Endothelial cell of umbilical vein (primary cell): ENCODE measurements at regions not wholly inside any gene's neighbourhood (a gene's known extent, or its start where the extent isn't known, plus 50 kb on each side); places are given as distances from the start of the nearest gene placed in this dataset.

Experiments
- BruUV-seq: library from RNA; stranded (reverse); fragments of 400-500 nt; replicated peaks from 2 replicates; lab custom pipeline; 2021; lab: Mats Ljungman, UMichigan
- CTCF ChIA-PET: fragments of 300-600, 350-600 bp; sonication (Branson Sonifier 250); formaldehyde crosslinking; loops from one replicate; lab custom pipeline; 2021; ENCODE audit warnings: antibody characterized with exemption, inconsistent platforms; lab: Charles Lee
- POLR2A ChIA-PET: fragments of 300-600, 350-600 bp; sonication (Branson Sonifier 250); formaldehyde crosslinking; loops from one replicate; lab custom pipeline; 2021; ENCODE audit warnings: antibody characterized with exemption, inconsistent platforms; lab: Charles Lee
- DNase-seq: peaks from one replicate; pipeline ENCODE4 v3.0.0-alpha.2; 2011; ENCODE audit warnings: low read depth, low spot score
- FAIRE-seq: peaks from 2 replicates; lab custom pipeline; 2011; peaks lifted over from hg19 to GRCh38; lab: Jason Lieb, UNC
- H2AFZ ChIP-seq: 2 replicates; pipeline ENCODE4 v1.6.0; 2012; ENCODE audit warnings: low read depth, low read length, control low read depth, inconsistent platforms
- H3K27ac ChIP-seq: 2 replicates; pipeline ENCODE4 v1.5.1; 2011; ENCODE audit warnings: low read depth, mild to moderate bottlenecking, control low read depth, low read length, moderate library complexity; ENCODE audit not compliant: insufficient read depth
- H3K27me3 ChIP-seq, 2 experiments: 2 replicates each; pipeline versions ENCODE4 v1.6.0 to v1.6.1; 2011; ENCODE audit warnings: low read length in 2 of 2, mixed read lengths in 1 of 2; ENCODE audit not compliant: control insufficient read depth in 2 of 2, insufficient read depth in 2 of 2
- H3K36me3 ChIP-seq, 2 experiments: 2 replicates in 1 of 2; 3 replicates in 1 of 2; pipeline ENCODE4 v1.5.1; 2011; ENCODE audit warnings: low read length in 2 of 2, mild to moderate bottlenecking in 1 of 2, moderate library complexity in 1 of 2; ENCODE audit not compliant: control insufficient read depth in 2 of 2, insufficient read depth in 2 of 2; ENCODE audit errors: extremely low read depth in 1 of 2
- H3K4me1 ChIP-seq: 3 replicates; pipeline ENCODE4 v1.5.1; 2011; ENCODE audit warnings: mild to moderate bottlenecking, low read length; ENCODE audit not compliant: control insufficient read depth, insufficient read depth; ENCODE audit errors: extremely low read depth
- H3K4me2 ChIP-seq: 2 replicates; pipeline ENCODE4 v1.6.1; 2011; ENCODE audit warnings: low read length, control low read depth, mixed read lengths; ENCODE audit not compliant: insufficient read depth
- H3K4me3 ChIP-seq, 3 experiments: fragments of 200-600 bp in 1 of 3; sonication (generic), shearing (Covaris generic) in 1 of 3; replicated peaks in 1 of 3; 2 replicates each; pipeline ENCODE4 v1.5.1; 2011 to 2016; ENCODE audit warnings: control low read depth in 3 of 3, low read length in 3 of 3, mild to moderate bottlenecking in 2 of 3, inconsistent platforms in 1 of 3, low read depth in 1 of 3, moderate library complexity in 1 of 3; ENCODE audit not compliant: insufficient read depth in 1 of 3
- H3K79me2 ChIP-seq: 2 replicates; pipeline ENCODE4 v1.6.0; 2012; ENCODE audit warnings: low read length, inconsistent platforms; ENCODE audit not compliant: control insufficient read depth, insufficient read depth
- H3K9ac ChIP-seq: replicated peaks from 2 replicates; pipeline ENCODE3; 2011; ENCODE audit warnings: low read length, control low read depth; ENCODE audit not compliant: insufficient read depth; ENCODE audit errors: extremely low read depth
- H3K9me1 ChIP-seq: replicated peaks from 3 replicates; pipeline ENCODE4 v1.6.0; 2011; ENCODE audit warnings: mild to moderate bottlenecking, low read length; ENCODE audit not compliant: control insufficient read depth, insufficient read depth; ENCODE audit errors: extremely low read depth
- H3K9me3 ChIP-seq: replicated peaks from 2 replicates; pipeline ENCODE4 v1.5.1; 2012; ENCODE audit warnings: low read length, inconsistent platforms; ENCODE audit not compliant: control insufficient read depth, insufficient read depth
- H4K20me1 ChIP-seq: replicated peaks from 2 replicates; pipeline ENCODE3; 2011; ENCODE audit warnings: mild to moderate bottlenecking, low read length; ENCODE audit not compliant: control insufficient read depth, insufficient read depth; ENCODE audit errors: extremely low read depth
- EZH2 ChIP-seq: IDR thresholded peaks from 2 replicates; pipeline ENCODE4 v1.6.1; 2012; ENCODE audit warnings: borderline replicate concordance, low read depth, mild to moderate bottlenecking, moderate library complexity, low read length, inconsistent platforms; ENCODE audit not compliant: severe bottlenecking
- FOS ChIP-seq: IDR thresholded peaks from 2 replicates; pipeline ENCODE4 v1.6.1; 2011; ENCODE audit warnings: mild to moderate bottlenecking, low read length, moderate library complexity, borderline replicate concordance; ENCODE audit not compliant: insufficient read depth
- GATA2 ChIP-seq: IDR thresholded peaks from 2 replicates; pipeline ENCODE4 v1.7.0; 2011; ENCODE audit warnings: low read depth, mild to moderate bottlenecking, moderate library complexity, mixed read lengths, low read length; ENCODE audit not compliant: insufficient read length, insufficient read depth
- JUN ChIP-seq: IDR thresholded peaks from 2 replicates; pipeline ENCODE4 v1.6.1; 2011; ENCODE audit warnings: borderline replicate concordance, low read depth; ENCODE audit not compliant: insufficient read length, insufficient read depth
- MYC ChIP-seq: IDR thresholded peaks from one replicate; pipeline ENCODE4 v1.6.1; 2011; ENCODE audit warnings: mild to moderate bottlenecking, low read depth, low read length
- POLR2A ChIP-seq: IDR thresholded peaks from 2 replicates; pipeline ENCODE4 v1.6.1; 2012; ENCODE audit warnings: low read depth, mild to moderate bottlenecking, control low read depth, low read length
- POLR2AphosphoS5 ChIP-seq: IDR thresholded peaks from 2 replicates; pipeline ENCODE4 v1.6.1; 2012; ENCODE audit warnings: low read depth, mild to moderate bottlenecking, control low read depth, low read length, moderate library complexity; ENCODE audit not compliant: insufficient read depth
- dilution Hi-C: fragments of 300-500 bp; cut with MboI; formaldehyde crosslinking; loops from one replicate; pipeline ENCODE4 v1.15.0; 2019; ENCODE audit warnings: low sequenced_read_pairs; ENCODE audit not compliant: extremely low pct_ligation_motif_present
- intact Hi-C: fragments of 100-400 bp; cut with micrococcal nuclease; formaldehyde crosslinking; loops from one replicate; pipeline ENCODE4 v1.10.0; 2022
- TF ChIP-seq, protein P1 (sequence below): IDR thresholded peaks from 2 replicates; pipeline ENCODE4 v1.6.1; 2011; ENCODE audit not compliant: insufficient read depth, insufficient read length
- TF ChIP-seq, protein P2 (sequence below), 2 donors: IDR thresholded peaks; 1 replicate in 1 of 2; 2 replicates in 1 of 2; pipeline ENCODE4 v1.5.1; 2011; ENCODE audit warnings: low read length in 2 of 2, mild to moderate bottlenecking in 2 of 2, moderate library complexity in 2 of 2, control low read depth in 1 of 2, inconsistent platforms in 1 of 2, low read depth in 1 of 2; ENCODE audit not compliant: insufficient read depth in 1 of 2; ENCODE audit errors: extremely low read depth in 1 of 2

DNA sequence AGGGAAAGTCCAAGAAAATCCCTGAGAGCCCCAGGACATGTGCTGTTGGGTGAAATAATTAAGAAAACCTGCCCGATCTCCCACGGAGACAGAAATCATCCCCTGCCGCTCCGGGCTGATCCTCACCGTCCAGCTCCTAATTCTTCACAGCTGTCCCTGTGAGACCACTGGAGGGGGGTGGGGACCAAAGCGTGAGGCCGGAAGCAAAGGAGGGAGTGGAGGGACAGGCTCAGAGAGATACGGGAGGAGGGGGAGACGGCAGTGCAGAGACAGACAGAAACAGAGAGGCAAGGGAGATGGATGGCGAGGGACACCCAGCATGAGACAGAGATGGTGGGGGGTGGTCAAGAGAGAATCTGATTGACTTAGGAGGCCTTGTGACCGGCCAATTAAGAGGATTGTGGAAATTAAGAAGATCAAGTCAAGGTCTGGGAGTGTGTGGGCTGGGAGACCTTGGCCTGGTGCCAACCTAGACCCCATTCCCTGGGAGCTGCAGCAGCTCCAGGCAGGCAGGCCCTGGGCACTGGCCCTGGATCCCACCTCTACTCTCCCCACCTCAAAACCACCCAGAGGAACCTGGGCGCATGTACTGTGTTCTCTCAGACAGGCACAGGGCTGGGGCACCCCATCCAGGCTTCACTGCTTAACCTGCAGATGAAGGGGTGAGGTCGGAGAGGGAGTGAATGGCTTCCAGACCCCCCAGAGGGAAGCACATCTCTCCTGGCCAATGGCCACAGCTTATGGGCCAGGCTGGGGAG, 113.2 kb upstream of the ALDH1A3 start:
- TF ChIP-seq POLR2AphosphoS5: no peak
- TF ChIP-seq, protein P1, sequence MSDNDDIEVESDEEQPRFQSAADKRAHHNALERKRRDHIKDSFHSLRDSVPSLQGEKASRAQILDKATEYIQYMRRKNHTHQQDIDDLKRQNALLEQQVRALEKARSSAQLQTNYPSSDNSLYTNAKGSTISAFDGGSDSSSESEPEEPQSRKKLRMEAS: no peak
- no peak overlapping the region for H3K4me2 ChIP-seq
- no peaks in the 10 kb centered on the region for H3K27me3 ChIP-seq
- H3K79me2 ChIP-seq: no peaks in the 10 kb centered on the region
- H3K4me3 ChIP-seq: no peak overlapping the region
- no peak for FAIRE-seq
- CTCF ChIA-PET: interaction anchor here (1.0 to 1.7 kb wide), 2 partner anchors 95 to 242 kb away, joined by 3 to 7 read pairs; no protein-coding TSS in a partner anchor
- no peaks in the 10 kb centered on the region for H4K20me1 ChIP-seq
- no peaks in the 10 kb centered on the region for H3K9me1 ChIP-seq
- BruUV-seq: no TSS peak
- no peaks in the 10 kb centered on the region for H3K36me3 ChIP-seq
- intact Hi-C loops: no loop called here
- no peak overlapping the region for H3K27ac ChIP-seq
- H3K9me3 ChIP-seq: no peaks in the 10 kb centered on the region
- no peak overlapping the region for H3K9ac ChIP-seq
- H3K4me1 ChIP-seq: no peaks in the 10 kb centered on the region
- dilution Hi-C loops: no loop called here
- no peak for DNase-seq
- no peak overlapping the region for H2AFZ ChIP-seq
- POLR2A ChIA-PET: no interaction called here

DNA sequence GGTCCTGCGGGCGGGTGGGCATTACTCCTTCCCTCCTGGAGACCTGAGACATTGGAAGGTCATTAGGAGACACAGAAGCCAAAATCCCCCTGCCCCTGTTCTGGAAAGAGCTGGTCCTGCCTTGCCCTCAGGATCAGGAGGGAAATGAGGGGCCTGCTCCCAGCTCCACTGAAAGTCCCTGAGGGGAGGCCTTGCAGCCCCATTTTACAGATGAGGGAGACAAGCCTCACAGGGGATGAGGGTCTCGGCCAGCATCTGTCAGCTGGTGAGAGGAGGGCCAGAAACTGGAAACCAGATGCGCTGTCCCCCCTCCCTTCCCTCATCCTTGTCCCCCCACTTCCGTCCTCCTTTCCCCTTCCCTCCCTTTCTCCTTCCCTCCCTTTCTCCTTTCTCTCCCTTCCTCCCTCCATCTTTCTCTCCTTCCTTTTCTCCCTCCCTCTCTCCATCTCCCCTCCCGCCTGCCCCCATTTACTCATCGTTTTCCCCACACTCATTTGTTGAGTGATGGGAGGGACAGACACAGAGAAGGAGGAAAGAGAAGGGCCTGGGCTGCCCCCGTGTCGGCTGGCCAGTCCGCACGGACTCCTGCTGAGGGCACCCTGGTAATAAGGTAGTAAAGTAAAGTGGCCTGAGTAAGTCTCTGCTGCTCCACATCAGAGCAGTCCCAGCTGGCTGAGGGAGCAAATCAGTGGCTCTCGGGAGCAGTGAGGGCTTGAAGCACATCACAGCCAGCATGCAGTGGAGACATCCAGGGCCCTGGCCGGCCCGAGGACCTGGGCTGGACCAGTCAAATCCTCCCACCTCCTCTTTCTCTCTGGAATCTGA, 112.4 kb upstream of the ALDH1A3 start:
- H4K20me1 ChIP-seq: no peaks in the 10 kb centered on the region
- no peak overlapping the region for H3K9ac ChIP-seq
- FAIRE-seq (no peak), DNase-seq (no peak)
- TF ChIP-seq GATA2 (no peak), FOS (no peak), POLR2A (no peak), MYC (no peak), JUN (no peak), POLR2AphosphoS5 (no peak), EZH2 (no peak)
- TF ChIP-seq, protein P2, sequence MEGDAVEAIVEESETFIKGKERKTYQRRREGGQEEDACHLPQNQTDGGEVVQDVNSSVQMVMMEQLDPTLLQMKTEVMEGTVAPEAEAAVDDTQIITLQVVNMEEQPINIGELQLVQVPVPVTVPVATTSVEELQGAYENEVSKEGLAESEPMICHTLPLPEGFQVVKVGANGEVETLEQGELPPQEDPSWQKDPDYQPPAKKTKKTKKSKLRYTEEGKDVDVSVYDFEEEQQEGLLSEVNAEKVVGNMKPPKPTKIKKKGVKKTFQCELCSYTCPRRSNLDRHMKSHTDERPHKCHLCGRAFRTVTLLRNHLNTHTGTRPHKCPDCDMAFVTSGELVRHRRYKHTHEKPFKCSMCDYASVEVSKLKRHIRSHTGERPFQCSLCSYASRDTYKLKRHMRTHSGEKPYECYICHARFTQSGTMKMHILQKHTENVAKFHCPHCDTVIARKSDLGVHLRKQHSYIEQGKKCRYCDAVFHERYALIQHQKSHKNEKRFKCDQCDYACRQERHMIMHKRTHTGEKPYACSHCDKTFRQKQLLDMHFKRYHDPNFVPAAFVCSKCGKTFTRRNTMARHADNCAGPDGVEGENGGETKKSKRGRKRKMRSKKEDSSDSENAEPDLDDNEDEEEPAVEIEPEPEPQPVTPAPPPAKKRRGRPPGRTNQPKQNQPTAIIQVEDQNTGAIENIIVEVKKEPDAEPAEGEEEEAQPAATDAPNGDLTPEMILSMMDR (IDR thresholded peaks at IDR 0.05; ENCODE audit: extremely low read depth in 1 of 2, insufficient read depth in 1 of 2, low read depth in 1 of 2, low read length in 2 of 2): no peak
- TF ChIP-seq, protein P1: no peak
- H3K9me3 ChIP-seq: no peaks in the 10 kb centered on the region
- H3K36me3 ChIP-seq: no peaks in the 10 kb centered on the region
- intact Hi-C loops: no loop called here
- no peaks in the 10 kb centered on the region for H3K27me3 ChIP-seq
- H3K79me2 ChIP-seq: no peaks in the 10 kb centered on the region
- CTCF ChIA-PET: no interaction called here
- dilution Hi-C loops: no loop called here
- no TSS peak for BruUV-seq
- H3K4me1 ChIP-seq: no peaks in the 10 kb centered on the region
- H3K4me2 ChIP-seq: no peak overlapping the region
- no peak overlapping the region for H2AFZ ChIP-seq
- POLR2A ChIA-PET: no interaction called here
- no peak overlapping the region for H3K4me3 ChIP-seq
- H3K9me1 ChIP-seq: no peaks in the 10 kb centered on the region
- no peak overlapping the region for H3K27ac ChIP-seq
